HEK293 (cell line): ENCODE measurements at regions not wholly inside any gene's neighbourhood (a gene's known extent, or its start where the extent isn't known, plus 50 kb on each side); places are given as distances from the start of the nearest gene placed in this dataset.

ENCODE experiments used
- PATZ1 ChIP-seq: fragments of 450-650 bp; formaldehyde crosslinking; IDR thresholded peaks from 2 replicates; pipeline ENCODE4 v1.5.1; 2016; ENCODE audit warnings: missing biosample characterization, missing genetic modification characterization
- REST ChIP-seq: fragments of 450-650 bp; formaldehyde crosslinking; IDR thresholded peaks from 2 replicates; pipeline ENCODE4 v1.5.1; 2016; ENCODE audit warnings: missing biosample characterization, missing genetic modification characterization
- TRIM28 ChIP-seq: IDR thresholded peaks from 2 replicates; pipeline ENCODE4 v1.6.1; 2011; ENCODE audit warnings: low read length, control low read depth, borderline replicate concordance
- ZEB2 ChIP-seq: fragments of 450-650 bp; formaldehyde crosslinking; IDR thresholded peaks from 2 replicates; pipeline ENCODE4 v1.5.1; 2016; ENCODE audit warnings: missing biosample characterization, missing genetic modification characterization
- ZNF274 ChIP-seq, 2 experiments: fragments of 200-500 bp in 1 of 2; fragments of 450-650 bp in 1 of 2; sonication (Bioruptor generic) in 1 of 2; formaldehyde crosslinking in 1 of 2; IDR thresholded peaks; 2 replicates each; pipeline versions ENCODE4 v1.5.1 to v1.6.1; 2014 to 2016; ENCODE audit warnings: borderline replicate concordance in 1 of 2, inconsistent platforms in 1 of 2, low read length in 1 of 2, missing biosample characterization in 1 of 2, missing genetic modification characterization in 1 of 2
- ZNF335 ChIP-seq: fragments of 450-650 bp; formaldehyde crosslinking; conservative IDR thresholded peaks from 2 replicates; pipeline ENCODE4 v1.5.1; 2016; ENCODE audit warnings: missing biosample characterization, missing genetic modification characterization
- ZNF341 ChIP-seq: fragments of 450-650 bp; formaldehyde crosslinking; IDR thresholded peaks from 2 replicates; pipeline ENCODE4; 2016; ENCODE audit warnings: low read depth, missing biosample characterization, missing genetic modification characterization
- ZNF529 ChIP-seq: fragments of 450-650 bp; formaldehyde crosslinking; IDR thresholded peaks from 2 replicates; pipeline ENCODE4 v1.5.1; 2017; ENCODE audit warnings: missing genetic modification characterization, missing biosample characterization; ENCODE audit not compliant: insufficient replicate concordance
- ZNF596 ChIP-seq: fragments of 450-650 bp; IDR thresholded peaks from 2 replicates; pipeline ENCODE4 v1.5.0; 2018; ENCODE audit warnings: missing biosample characterization, mild to moderate bottlenecking, missing genetic modification characterization, moderate library complexity
- ZNF639 ChIP-seq: fragments of 450-650 bp; formaldehyde crosslinking; IDR thresholded peaks from 2 replicates; pipeline ENCODE4 v1.5.1; 2016; ENCODE audit warnings: missing biosample characterization, missing genetic modification characterization
- ZNF704 ChIP-seq: fragments of 450-650 bp; formaldehyde crosslinking; IDR thresholded peaks from 2 replicates; pipeline ENCODE4 v1.5.1; 2016; ENCODE audit warnings: missing biosample characterization, missing genetic modification characterization
- TF ChIP-seq, protein P1 (sequence below): fragments of 450-650 bp; formaldehyde crosslinking; IDR thresholded peaks from 2 replicates; pipeline ENCODE4 v1.5.1; 2016; ENCODE audit warnings: missing biosample characterization, missing genetic modification characterization
- TF ChIP-seq, protein P2 (sequence below): fragments of 450-650 bp; formaldehyde crosslinking; IDR thresholded peaks from 2 replicates; pipeline ENCODE4 v1.5.0; 2017; ENCODE audit warnings: missing biosample characterization, missing genetic modification characterization, borderline replicate concordance

- TF ChIP-seq, protein P1, sequence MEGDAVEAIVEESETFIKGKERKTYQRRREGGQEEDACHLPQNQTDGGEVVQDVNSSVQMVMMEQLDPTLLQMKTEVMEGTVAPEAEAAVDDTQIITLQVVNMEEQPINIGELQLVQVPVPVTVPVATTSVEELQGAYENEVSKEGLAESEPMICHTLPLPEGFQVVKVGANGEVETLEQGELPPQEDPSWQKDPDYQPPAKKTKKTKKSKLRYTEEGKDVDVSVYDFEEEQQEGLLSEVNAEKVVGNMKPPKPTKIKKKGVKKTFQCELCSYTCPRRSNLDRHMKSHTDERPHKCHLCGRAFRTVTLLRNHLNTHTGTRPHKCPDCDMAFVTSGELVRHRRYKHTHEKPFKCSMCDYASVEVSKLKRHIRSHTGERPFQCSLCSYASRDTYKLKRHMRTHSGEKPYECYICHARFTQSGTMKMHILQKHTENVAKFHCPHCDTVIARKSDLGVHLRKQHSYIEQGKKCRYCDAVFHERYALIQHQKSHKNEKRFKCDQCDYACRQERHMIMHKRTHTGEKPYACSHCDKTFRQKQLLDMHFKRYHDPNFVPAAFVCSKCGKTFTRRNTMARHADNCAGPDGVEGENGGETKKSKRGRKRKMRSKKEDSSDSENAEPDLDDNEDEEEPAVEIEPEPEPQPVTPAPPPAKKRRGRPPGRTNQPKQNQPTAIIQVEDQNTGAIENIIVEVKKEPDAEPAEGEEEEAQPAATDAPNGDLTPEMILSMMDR, result no peak
- no peak for TF ChIP-seq ZEB2
- TF ChIP-seq PATZ1, result no peak
- no peak for TF ChIP-seq ZNF274 (IDR thresholded peaks at IDR 0.05; ENCODE audit: low read length)
- no peak for TF ChIP-seq ZNF274 (tag by site-specific recombination; IDR thresholded peaks at IDR 0.05; ENCODE audit: borderline replicate concordance)
- no peak for TF ChIP-seq ZNF704
- TF ChIP-seq ZNF529, result no peak
- no peak for TF ChIP-seq ZNF639
- no peak for TF ChIP-seq TRIM28
- TF ChIP-seq REST (tag by site-specific recombination), result no peak
- TF ChIP-seq ZNF341 (tag by site-specific recombination), result no peak
- no peak for TF ChIP-seq ZNF335 (tag by site-specific recombination)
- TF ChIP-seq ZNF596 (tag by site-specific recombination), result no peak
- TF ChIP-seq, protein P2, sequence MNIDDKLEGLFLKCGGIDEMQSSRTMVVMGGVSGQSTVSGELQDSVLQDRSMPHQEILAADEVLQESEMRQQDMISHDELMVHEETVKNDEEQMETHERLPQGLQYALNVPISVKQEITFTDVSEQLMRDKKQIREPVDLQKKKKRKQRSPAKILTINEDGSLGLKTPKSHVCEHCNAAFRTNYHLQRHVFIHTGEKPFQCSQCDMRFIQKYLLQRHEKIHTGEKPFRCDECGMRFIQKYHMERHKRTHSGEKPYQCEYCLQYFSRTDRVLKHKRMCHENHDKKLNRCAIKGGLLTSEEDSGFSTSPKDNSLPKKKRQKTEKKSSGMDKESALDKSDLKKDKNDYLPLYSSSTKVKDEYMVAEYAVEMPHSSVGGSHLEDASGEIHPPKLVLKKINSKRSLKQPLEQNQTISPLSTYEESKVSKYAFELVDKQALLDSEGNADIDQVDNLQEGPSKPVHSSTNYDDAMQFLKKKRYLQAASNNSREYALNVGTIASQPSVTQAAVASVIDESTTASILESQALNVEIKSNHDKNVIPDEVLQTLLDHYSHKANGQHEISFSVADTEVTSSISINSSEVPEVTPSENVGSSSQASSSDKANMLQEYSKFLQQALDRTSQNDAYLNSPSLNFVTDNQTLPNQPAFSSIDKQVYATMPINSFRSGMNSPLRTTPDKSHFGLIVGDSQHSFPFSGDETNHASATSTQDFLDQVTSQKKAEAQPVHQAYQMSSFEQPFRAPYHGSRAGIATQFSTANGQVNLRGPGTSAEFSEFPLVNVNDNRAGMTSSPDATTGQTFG, result no peak
Measured at GRCh38 chr12:74280156-74280655, 257.4 kb upstream of the ATXN7L3B start.
